H9 (cell line): ENCODE measurements at regions not wholly inside any gene's neighbourhood (a gene's known extent, or its start where the extent isn't known, plus 50 kb on each side); places are given as distances from the start of the nearest gene placed in this dataset.
A peak's percentile ranks its signal among the peaks of the same experiment; 100 is the strongest.

ENCODE experiments used
- DNase-seq: peaks from one replicate; pipeline ENCODE4 v3.0.0-alpha.2; 2017
- H2AFZ ChIP-seq: one replicate; pipeline ENCODE4 v1.6.1; 2013; ENCODE audit warnings: mild to moderate bottlenecking, low read length, control low read depth, moderate library complexity
- H2AK5ac ChIP-seq: 2 replicates; pipeline ENCODE4 v1.6.1; 2013; ENCODE audit warnings: low read length, control low read depth, mixed read lengths; ENCODE audit not compliant: insufficient read length
- H2BK120ac ChIP-seq: one replicate; pipeline ENCODE4 v1.6.1; 2013; ENCODE audit warnings: low read depth, mild to moderate bottlenecking, low read length, control low read depth, inconsistent platforms; ENCODE audit not compliant: poor library complexity, severe bottlenecking
- H2BK12ac ChIP-seq: 2 replicates; pipeline ENCODE4 v1.6.1; 2013; ENCODE audit warnings: low read length, control low read depth, mixed read lengths, low read depth; ENCODE audit not compliant: insufficient read length
- H2BK15ac ChIP-seq: 2 replicates; pipeline ENCODE4 v1.6.1; 2013; ENCODE audit warnings: low read depth, low read length, control low read depth
- H2BK20ac ChIP-seq: one replicate; pipeline ENCODE4 v1.6.1; 2013; ENCODE audit warnings: low read depth, mild to moderate bottlenecking, low read length, control low read depth, inconsistent platforms; ENCODE audit not compliant: poor library complexity, severe bottlenecking
- H2BK5ac ChIP-seq: 2 replicates; pipeline ENCODE4 v1.6.1; 2013; ENCODE audit warnings: low read length, control low read depth, mixed read lengths; ENCODE audit not compliant: insufficient read length
- H3K14ac ChIP-seq: 2 replicates; pipeline ENCODE4 v1.6.1; 2013; ENCODE audit warnings: low read length, control low read depth; ENCODE audit not compliant: insufficient read depth
- H3K18ac ChIP-seq: 2 replicates; pipeline ENCODE4 v1.6.1; 2013; ENCODE audit warnings: low read depth, mild to moderate bottlenecking, mixed read lengths, low read length, control low read depth; ENCODE audit not compliant: insufficient read length
- H3K23ac ChIP-seq: 2 replicates; pipeline ENCODE4 v1.6.1; 2013; ENCODE audit warnings: low read length, control low read depth, mixed read lengths, low read depth; ENCODE audit not compliant: insufficient read length
- H3K23me2 ChIP-seq: 2 replicates; pipeline ENCODE4 v1.6.1; 2013; ENCODE audit warnings: low read depth, mild to moderate bottlenecking, mixed read lengths, low read length, control low read depth; ENCODE audit not compliant: insufficient read length, poor library complexity, severe bottlenecking
- H3K27ac ChIP-seq: 2 replicates; pipeline ENCODE4 v1.5.1; 2013; ENCODE audit warnings: low read length, control low read depth, mixed read lengths, low read depth; ENCODE audit not compliant: insufficient read length
- H3K27me3 ChIP-seq: 2 replicates; pipeline ENCODE4 v1.6.1; 2013; ENCODE audit warnings: low read length, control low read depth, inconsistent platforms; ENCODE audit not compliant: insufficient read depth
- H3K4ac ChIP-seq: 2 replicates; pipeline ENCODE4 v1.6.1; 2013; ENCODE audit warnings: low read depth, mild to moderate bottlenecking, control low read depth, inconsistent platforms, low read length, moderate library complexity
- H3K4me1 ChIP-seq: 2 replicates; pipeline ENCODE4 v1.6.1; 2013; ENCODE audit warnings: low read length, control low read depth, inconsistent platforms; ENCODE audit not compliant: insufficient read depth
- H3K4me2 ChIP-seq: 2 replicates; pipeline ENCODE4 v1.6.1; 2013; ENCODE audit warnings: low read length, control low read depth, mixed read lengths; ENCODE audit not compliant: insufficient read length, insufficient read depth
- H3K56ac ChIP-seq: 2 replicates; pipeline ENCODE4 v1.6.1; 2013; ENCODE audit warnings: low read depth, mild to moderate bottlenecking, mixed read lengths, low read length, control low read depth; ENCODE audit not compliant: insufficient read length
- H3K79me1 ChIP-seq: 2 replicates; pipeline ENCODE4 v1.6.1; 2013; ENCODE audit warnings: low read depth, mild to moderate bottlenecking, moderate library complexity, low read length, control low read depth, inconsistent platforms; ENCODE audit not compliant: insufficient read depth, poor library complexity, severe bottlenecking
- H3K79me2 ChIP-seq: 2 replicates; pipeline ENCODE4 v1.6.1; 2013; ENCODE audit warnings: low read length, control low read depth, inconsistent platforms; ENCODE audit not compliant: insufficient read depth
- H3K9ac ChIP-seq: 2 replicates; pipeline ENCODE4 v1.6.1; 2013; ENCODE audit warnings: low read length, control low read depth, mixed read lengths; ENCODE audit not compliant: insufficient read length; ENCODE audit errors: extremely low read depth
- H3K9me3 ChIP-seq: one replicate; pipeline ENCODE4 v1.6.1; 2013; ENCODE audit warnings: low read depth, low read length, inconsistent platforms; ENCODE audit not compliant: control insufficient read depth
- H3T11ph ChIP-seq: one replicate; pipeline ENCODE4 v1.6.1; 2013; ENCODE audit warnings: mild to moderate bottlenecking, low read length, control low read depth, inconsistent platforms
- H4K20me1 ChIP-seq: one replicate; pipeline ENCODE4 v1.6.1; 2013; ENCODE audit not compliant: control insufficient read depth, insufficient read length, insufficient read depth
- H4K5ac ChIP-seq: 2 replicates; pipeline ENCODE4 v1.6.1; 2013; ENCODE audit warnings: low read depth, mild to moderate bottlenecking, mixed read lengths, low read length, control low read depth; ENCODE audit not compliant: insufficient read length
- H4K8ac ChIP-seq: replicated peaks from 2 replicates; pipeline ENCODE4 v1.6.1; 2013; ENCODE audit warnings: low read length, control low read depth, mixed read lengths, low read depth; ENCODE audit not compliant: insufficient read length
- H4K91ac ChIP-seq: 2 replicates; pipeline ENCODE4 v1.6.1; 2013; ENCODE audit warnings: low read depth, mild to moderate bottlenecking, moderate library complexity, mixed read lengths, low read length, control low read depth; ENCODE audit not compliant: insufficient read length
- H3K27ac Mint-ChIP-seq, 3 experiments: 2 replicates in 2 of 3; 3 replicates in 1 of 3; pipeline ENCODE4 v1.8.0; 2020 to 2021; ENCODE audit warnings: mixed read lengths in 3 of 3, mild to moderate bottlenecking in 1 of 3, moderate library complexity in 1 of 3
- H3K27me3 Mint-ChIP-seq: 2 replicates; pipeline ENCODE4 v1.8.0; 2021; ENCODE audit warnings: low read depth, mild to moderate bottlenecking, moderate library complexity, mixed read lengths
- H3K36me3 Mint-ChIP-seq, 3 experiments: 2 replicates in 2 of 3; 3 replicates in 1 of 3; pipeline ENCODE4 v1.8.0; 2020 to 2021; ENCODE audit warnings: low read depth in 3 of 3, mixed read lengths in 3 of 3; ENCODE audit not compliant: insufficient read depth in 1 of 3
- H3K4me1 Mint-ChIP-seq, 2 experiments: 2 replicates each; pipeline ENCODE4 v1.8.0; 2020; ENCODE audit warnings: mixed read lengths in 2 of 2
- H3K4me3 Mint-ChIP-seq, 2 experiments: 2 replicates in 1 of 2; 3 replicates in 1 of 2; pipeline ENCODE4 v1.8.0; 2020 to 2021; ENCODE audit warnings: mild to moderate bottlenecking in 2 of 2, mixed read lengths in 2 of 2, moderate library complexity in 1 of 2
- H3K9me3 Mint-ChIP-seq, 2 experiments: 2 replicates in 1 of 2; 3 replicates in 1 of 2; pipeline ENCODE4 v1.8.0; 2020; ENCODE audit warnings: mild to moderate bottlenecking in 2 of 2, mixed read lengths in 2 of 2, moderate library complexity in 1 of 2
- WGBS: extraction: QIAGEN DNeasy Blood & Tissue Kit; methylation state at CpG from one replicate; pipeline ENCODE4 v1.1.7; 2013; ENCODE audit warnings: missing lambda C conversion rate, low lambda C conversion rate, mixed read lengths; ENCODE audit not compliant: insufficient read length; ENCODE audit errors: extremely low coverage; 5-methylcytosine and 5-hydroxymethylcytosine counted together
- TF ChIP-seq, protein P1 (sequence below): fragments of 200-600 bp; sonication (generic); conservative IDR thresholded peaks from 3 replicates; pipeline ENCODE4 v1.8.0; 2021; ENCODE audit warnings: antibody characterized with exemption, mild to moderate bottlenecking

- H3K4ac ChIP-seq, result no peak overlapping the region
- Mint-ChIP-seq H3K27ac (no peak overlapping the region), H3K9me3 (peaks cover 51 to 60% of the 10 kb centered on the region in 2 experiments), H3K4me3 (no peak overlapping the region), H3K27me3 (peaks cover 16% of the 10 kb centered on the region), H3K4me1 (peaks cover 0 to 13% of the 10 kb centered on the region in 2 experiments; a peak in 2 of 4 replicates), H3K36me3 (peaks cover 0 to 2% (median 0%) of the 10 kb centered on the region in 3 experiments; a peak in 1 of 7 replicates)
- no peak overlapping the region for H3K14ac ChIP-seq
- no peak overlapping the region for H2AFZ ChIP-seq
- no peak overlapping the region for H3K9ac ChIP-seq
- no peak overlapping the region for H2BK120ac ChIP-seq
- H3K79me1 ChIP-seq, result no peaks in the 10 kb centered on the region
- H2BK20ac ChIP-seq, result no peak overlapping the region
- no peaks in the 10 kb centered on the region for H3K23me2 ChIP-seq
- H3K27ac ChIP-seq, result no peak overlapping the region
- H3K9me3 ChIP-seq, result no peaks in the 10 kb centered on the region
- H3K56ac ChIP-seq, result no peak overlapping the region
- no peak overlapping the region for H3K4me2 ChIP-seq
- DNase-seq, result peak; percentile 2
- H4K8ac ChIP-seq, result no peak overlapping the region
- no peak overlapping the region for H3T11ph ChIP-seq
- H4K20me1 ChIP-seq, result no peaks in the 10 kb centered on the region
- no peak overlapping the region for H4K91ac ChIP-seq
- no peaks in the 10 kb centered on the region for H3K79me2 ChIP-seq
- H3K18ac ChIP-seq, result no peak overlapping the region
- no peak overlapping the region for H2BK12ac ChIP-seq
- TF ChIP-seq, protein P1, sequence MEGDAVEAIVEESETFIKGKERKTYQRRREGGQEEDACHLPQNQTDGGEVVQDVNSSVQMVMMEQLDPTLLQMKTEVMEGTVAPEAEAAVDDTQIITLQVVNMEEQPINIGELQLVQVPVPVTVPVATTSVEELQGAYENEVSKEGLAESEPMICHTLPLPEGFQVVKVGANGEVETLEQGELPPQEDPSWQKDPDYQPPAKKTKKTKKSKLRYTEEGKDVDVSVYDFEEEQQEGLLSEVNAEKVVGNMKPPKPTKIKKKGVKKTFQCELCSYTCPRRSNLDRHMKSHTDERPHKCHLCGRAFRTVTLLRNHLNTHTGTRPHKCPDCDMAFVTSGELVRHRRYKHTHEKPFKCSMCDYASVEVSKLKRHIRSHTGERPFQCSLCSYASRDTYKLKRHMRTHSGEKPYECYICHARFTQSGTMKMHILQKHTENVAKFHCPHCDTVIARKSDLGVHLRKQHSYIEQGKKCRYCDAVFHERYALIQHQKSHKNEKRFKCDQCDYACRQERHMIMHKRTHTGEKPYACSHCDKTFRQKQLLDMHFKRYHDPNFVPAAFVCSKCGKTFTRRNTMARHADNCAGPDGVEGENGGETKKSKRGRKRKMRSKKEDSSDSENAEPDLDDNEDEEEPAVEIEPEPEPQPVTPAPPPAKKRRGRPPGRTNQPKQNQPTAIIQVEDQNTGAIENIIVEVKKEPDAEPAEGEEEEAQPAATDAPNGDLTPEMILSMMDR, result no peak
- no peak overlapping the region for H3K23ac ChIP-seq
- no CpG with 5 or more reads among the region's 8 CpGs for WGBS
- H4K5ac ChIP-seq, result no peak overlapping the region
- no peaks in the 10 kb centered on the region for H3K27me3 ChIP-seq
- no peak overlapping the region for H2BK15ac ChIP-seq
- H2BK5ac ChIP-seq, result no peak overlapping the region
- no peaks in the 10 kb centered on the region for H3K4me1 ChIP-seq
- no peak overlapping the region for H2AK5ac ChIP-seq
These were observed 111.0 kb downstream of the EFNB1 start for GRCh38 chrX:68939868-68940267.
